ENCODE measurements at regions not wholly inside any gene's neighbourhood (a gene's known extent, or its start where the extent isn't known, plus 50 kb on each side); places are given as distances from the start of the nearest gene placed in this dataset.

DNA sequence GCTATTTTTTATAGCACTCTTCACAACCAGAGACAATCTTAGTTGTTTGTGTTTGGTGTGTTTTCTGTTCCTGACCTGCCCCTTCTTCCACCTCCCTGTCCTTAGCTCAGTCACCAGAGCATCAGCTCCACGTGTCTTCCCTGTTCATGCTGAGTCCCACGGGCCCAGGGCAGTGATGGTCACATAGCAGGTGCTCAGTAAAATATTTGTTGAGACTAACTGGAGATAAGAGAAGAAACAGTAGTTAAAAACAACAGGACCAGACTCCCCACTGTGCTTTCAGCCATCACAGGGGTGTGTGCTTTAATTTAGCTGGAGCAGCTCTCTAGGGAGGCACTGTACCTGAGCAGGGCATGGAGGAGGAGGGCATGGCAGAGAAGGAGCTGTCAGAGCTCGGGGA lies 307.3 kb upstream of the ZNF32 start:
- no peak for DNase-seq (ENCODE audit: low spot score)

DNA sequence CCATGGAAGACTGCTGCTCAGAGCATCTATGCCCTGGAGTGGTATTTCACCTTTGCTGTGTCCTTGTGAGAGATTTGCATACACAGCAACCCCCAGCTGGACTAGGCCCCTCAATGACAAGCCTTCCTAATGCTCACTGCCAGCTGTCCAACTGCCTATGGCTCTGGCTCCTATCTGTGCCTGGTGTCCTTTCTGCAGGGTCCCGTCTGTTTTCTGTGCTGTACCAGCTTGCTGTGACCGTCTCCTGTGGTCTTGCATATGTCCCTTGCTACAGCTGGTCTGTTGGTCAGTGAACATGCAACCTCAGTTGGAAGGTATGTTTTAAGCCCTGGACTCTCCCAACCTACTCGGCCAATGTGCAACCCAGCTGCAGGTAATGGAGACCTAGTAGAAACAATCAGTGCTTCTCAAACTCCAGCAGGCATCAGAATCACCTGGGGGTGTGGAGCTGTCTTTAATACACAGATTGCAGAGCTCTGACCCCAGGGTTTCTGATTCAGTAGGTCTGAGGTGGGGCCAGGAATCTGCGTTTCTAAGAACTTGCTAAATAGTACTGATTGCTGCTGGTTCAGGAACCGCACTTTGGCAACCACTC lies 306.4 kb upstream of the ZNF32 start:
- no peak for DNase-seq (ENCODE audit: low spot score)

DNA sequence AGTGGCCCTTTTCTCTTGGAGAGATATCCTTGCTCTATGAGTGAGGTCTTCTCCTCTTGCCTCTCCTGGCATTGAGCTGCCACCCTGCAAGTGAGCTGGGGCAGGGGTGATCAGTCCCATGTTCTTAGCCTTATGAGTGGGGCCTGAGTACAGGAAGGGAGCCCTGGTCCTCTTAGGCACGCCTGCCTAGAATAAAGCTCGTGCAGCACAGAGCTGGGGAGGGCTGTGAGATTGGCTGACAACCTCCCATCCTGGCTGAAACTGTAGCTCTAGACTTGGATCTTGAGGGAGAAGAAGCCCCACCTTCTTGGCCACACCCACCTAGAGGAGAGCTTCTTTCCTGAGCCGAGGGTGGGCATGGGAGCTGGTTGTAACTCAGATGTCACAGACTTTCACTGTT lies 305.0 kb upstream of the ZNF32 start:
- DNase-seq (ENCODE audit: low spot score) = no peak

DNA sequence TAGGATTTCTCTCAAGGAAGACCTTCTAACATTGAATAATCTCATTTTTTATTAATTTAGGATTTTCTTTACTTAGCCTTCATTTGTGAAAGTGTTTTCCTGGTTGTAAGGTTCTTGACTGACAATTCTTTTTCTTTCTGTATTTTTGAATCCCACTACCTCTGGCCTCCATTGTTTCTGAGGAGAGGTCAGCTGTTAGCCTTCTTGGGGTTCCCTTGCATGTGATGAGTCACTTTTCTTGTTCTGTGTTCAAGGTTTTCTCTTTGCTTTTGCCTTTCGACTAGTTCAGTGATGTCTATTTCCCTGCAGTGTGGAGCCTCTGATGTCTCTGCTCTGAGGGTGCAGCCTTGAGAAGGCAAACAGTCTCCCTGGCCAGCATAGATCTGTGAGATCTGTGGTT lies 304.1 kb upstream of the ZNF32 start:
- DNase-seq (ENCODE audit: low spot score) = no peak

DNA sequence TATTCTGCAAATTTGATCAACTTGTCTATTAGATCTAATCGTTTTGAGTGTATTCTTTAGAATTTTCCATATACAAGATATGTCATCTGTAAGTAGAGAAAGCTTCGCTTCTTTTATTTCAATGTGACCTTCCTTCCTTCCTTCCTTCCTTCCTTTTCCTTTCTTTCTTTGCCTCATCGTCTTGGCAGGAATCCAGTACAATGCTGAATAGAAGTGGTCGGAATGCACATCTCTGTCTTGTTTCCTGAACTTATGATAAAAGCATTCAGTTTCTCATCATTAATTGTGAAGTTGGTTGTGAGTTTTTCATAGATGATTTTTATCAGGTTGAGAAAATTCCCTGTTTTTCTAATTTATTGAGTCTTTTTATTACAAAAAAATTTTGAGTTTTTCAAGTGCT lies 300.7 kb upstream of the ZNF32 start:
- no peak for DNase-seq (ENCODE audit: low spot score)

DNA sequence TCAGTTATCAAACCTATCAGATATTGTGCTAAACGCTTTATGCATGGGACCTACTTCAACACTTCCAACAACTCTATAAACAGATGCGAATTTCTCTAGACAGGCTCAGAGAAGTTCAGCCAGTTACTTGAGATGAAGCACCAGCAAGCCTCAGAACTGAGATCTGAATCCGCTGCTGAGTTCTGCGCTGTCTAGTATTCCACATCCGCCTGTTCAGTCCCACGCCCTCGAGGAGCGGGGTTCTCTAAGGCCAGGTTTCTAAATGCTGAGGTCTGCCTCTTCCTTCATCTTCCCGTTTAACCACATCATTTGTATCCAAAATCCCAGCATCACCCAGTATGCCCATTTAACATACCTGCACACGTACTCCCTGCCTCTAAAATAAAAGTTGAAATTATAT lies 297.8 kb upstream of the ZNF32 start:
- DNase-seq (ENCODE audit: low spot score) = no peak

DNA sequence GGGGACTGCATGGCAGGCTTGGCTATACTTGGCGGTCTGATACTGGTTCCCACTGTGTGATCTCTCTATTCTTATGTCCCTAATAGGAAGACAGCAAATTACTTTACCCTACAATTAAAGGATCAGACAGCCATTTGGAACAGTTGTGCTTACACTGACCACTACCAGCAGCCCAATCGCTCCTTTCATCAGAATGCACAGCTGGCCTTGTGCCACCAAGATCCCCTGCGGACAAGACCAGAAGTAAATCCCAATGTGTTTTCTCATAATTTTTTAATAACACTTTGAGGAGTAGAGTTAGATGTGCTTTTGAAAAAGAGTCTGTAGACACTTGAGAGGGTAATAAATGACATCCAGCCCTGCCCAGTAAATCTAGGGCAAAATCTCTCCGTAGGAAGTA lies 297.2 kb upstream of the ZNF32 start:
- DNase-seq (ENCODE audit: low spot score) = no peak

DNA sequence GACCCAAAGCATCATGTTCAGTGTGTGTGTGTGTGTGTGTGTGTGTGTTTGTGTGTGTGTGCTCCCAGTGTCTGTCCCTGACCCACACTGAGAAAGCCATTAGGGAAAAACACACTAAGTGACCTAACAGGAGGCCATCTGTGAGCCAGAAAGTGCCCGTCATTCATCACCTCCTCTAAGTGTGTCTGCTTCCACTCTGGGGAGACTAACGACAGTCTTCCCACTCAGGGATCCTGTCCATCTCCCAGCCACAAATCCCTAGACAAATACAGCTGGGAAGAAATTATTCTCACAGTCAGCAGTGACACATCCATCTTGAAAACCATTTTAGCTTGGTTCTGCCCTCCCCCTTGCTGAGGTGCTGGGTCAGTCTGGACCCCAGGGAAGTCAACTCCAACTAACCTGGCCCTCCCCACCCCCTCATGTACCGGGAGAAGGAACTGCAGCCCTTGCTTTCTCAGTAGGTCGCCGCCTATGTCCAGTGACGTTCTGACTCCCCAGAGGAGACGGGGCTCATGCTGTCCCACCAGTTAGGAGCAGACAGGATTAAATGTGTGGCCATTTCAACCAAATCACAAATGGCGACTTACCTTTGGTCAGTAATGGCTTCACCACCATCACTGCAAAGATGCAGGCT lies 296.5 kb upstream of the ZNF32 start:
- DNase-seq (ENCODE audit: low spot score) = no peak

DNA sequence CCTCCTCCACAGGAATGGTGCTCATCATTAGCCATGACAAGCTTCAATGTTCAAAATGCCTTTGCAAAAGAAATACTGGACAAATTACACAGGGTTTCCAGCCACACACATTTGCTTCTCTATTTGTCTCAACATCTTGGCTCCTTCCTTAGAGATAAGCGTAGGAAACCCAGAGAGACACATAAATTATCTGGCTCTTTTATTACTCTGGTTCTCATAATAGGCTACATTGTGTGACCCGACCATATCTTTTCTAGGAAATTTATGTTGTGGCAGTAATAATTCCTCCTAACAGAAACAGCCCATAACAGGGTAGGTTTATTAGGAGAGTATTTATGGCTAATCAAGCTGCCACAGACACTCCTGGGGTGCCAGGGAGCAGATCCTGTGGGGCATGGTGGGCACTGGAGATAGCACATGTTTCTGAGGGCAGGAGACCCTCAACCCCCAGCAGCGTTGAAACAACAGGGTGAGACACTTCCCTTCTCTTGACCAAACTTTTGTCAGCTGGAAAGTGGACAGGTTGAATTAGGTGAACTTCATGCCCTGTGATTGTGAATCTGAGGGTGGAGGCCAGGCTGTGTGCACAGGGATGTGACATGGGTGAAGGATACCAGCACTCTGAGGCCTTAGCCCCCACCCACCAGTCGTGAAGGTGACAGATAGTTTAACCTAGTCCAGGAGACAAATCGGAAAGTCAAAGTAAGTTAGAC lies 295.9 kb upstream of the ZNF32 start:
- DNase-seq (ENCODE audit: low spot score) = no peak

DNA sequence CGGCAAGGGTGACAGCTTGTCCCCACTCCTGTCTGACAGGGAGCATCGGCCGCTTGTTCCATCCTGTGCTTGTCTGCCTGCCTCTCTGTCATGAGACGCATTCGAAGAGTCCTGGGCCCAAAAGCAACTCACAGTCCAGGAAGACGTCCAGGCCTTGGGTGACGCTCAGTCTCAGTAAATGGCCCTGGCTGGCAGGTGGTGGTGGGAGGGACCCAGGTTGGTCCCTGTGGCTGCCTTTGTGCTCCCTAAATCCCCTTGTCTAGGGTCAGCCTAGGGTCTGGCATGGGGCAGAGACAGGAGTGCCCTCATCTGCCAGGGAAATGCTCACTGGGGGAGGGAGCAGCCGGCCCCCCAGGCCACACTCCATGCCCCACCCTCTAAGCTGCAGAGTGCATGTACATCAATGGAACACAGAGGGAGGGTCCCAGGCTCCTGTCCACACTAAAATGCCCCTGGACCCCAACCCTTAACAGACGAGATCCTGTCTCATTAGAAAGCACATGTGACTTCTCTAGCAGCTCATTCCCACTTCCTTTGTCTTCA lies 295.2 kb upstream of the ZNF32 start:
- no peak for DNase-seq (ENCODE audit: low spot score)

DNA sequence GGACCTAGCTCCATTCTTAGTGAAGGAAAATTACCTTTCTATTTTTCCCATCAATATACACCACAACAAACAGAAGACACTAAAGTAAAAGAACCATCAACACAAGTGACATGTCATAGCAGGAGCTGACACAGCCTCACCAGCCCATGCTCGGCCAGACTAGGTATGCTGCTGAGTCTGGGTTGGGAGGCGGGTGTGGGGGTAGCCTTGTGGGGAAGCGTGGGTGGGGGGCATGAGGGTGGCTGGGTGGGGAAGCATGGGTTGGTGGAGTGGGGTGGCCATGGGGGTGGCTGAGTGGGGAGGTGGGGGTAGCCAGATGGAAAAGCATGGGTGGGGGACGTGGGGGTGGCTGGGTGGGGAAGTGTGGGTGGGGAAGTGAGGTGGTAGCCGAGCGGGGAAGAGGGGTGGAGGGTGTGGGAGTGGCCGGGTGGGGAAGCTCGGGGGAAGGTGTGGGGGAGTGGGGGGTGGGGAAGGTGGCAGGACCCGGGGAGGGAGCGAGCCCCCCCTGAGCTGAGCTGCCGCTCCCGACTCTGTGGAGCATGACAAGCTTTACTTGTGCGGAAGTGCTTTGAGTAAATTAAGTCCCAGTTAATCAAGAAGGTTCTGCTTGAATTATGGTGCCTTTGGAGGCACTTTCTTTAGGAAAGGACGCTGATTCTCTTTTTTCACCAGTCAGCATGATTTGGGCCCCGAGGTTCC lies 294.6 kb upstream of the ZNF32 start:
- DNase-seq (ENCODE audit: low spot score) = no peak

DNA sequence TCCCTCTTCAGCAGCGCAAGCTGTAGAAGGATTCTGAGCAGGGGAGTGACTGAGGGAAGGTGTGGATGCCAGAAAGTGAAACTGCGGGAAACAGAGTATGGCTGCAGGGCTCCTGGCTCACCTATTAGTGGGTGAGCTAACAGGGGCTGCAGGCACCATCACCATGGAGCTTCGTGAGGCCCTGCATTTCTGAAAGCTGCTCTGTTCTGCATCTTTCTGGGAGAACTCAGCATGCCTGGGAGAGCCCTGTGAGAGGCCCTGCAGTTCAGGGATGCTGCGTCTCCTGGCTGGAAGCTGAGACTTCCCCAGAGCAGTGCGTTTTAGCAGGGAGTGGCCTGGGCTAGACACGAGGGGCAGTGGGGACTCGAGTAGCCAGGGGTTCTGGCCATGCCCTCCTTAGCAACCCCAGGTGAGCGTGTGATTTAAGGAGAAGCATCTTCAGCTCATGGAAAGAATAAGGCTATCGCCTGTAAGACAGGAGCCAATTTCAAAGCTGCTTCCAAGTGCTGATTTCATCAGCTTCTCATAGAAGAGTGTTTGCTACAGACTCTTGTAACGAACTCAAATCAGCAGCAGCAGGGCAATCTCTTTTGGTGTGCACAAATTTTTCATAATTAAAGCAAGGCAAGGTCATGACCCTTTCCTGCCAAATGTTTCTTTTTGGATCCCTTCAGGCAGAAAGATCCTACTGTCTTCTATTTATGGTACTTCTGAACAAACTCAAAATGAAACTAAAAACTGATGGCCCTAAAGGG lies 293.6 kb upstream of the ZNF32 start:
- DNase-seq (ENCODE audit: low spot score) = no peak

DNA sequence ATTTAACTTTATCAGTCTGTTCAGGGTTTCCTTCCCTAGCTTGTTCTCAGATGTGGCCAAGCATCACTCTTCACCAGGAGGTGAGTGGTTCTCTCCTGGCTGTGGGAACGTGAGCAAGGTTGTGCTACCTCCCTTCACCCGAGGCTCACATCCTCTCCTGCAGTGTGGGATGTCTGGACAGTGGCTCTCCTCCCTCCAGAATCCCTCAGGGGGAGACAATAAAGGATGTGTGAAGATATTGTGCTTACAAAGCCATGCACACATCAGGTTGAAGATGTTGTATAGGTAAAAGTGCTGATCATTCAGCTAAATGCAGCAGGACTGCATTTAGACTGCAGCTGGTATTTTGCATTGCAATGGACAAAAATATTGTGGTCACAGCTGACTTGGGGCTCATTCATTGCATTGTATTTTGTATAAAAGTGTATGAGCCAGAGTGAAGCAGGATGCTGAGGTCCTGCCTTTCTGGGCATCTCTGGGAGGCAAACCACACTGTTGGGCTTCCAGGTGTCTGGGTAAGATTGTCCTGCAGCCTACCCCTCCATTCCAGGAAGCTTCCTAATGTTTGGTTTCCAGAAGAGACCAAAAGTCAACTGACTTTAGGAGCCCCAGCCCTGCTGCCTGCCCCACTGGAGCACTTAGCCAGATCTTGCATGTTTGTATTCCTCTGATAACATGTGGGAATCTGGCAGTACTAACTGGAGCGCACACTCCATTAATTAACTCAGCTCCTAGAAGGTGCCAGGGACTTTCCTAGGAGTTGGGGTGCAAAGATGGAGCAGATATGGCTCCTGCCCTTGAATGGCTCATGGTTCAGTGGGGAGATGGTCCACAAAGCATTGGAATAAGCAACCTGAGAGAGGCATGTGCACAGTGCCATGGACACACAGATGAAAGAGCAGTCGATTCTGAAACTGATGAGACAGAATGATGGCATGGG lies 292.5 kb upstream of the ZNF32 start:
- DNase-seq (ENCODE audit: low spot score) = no peak

DNA sequence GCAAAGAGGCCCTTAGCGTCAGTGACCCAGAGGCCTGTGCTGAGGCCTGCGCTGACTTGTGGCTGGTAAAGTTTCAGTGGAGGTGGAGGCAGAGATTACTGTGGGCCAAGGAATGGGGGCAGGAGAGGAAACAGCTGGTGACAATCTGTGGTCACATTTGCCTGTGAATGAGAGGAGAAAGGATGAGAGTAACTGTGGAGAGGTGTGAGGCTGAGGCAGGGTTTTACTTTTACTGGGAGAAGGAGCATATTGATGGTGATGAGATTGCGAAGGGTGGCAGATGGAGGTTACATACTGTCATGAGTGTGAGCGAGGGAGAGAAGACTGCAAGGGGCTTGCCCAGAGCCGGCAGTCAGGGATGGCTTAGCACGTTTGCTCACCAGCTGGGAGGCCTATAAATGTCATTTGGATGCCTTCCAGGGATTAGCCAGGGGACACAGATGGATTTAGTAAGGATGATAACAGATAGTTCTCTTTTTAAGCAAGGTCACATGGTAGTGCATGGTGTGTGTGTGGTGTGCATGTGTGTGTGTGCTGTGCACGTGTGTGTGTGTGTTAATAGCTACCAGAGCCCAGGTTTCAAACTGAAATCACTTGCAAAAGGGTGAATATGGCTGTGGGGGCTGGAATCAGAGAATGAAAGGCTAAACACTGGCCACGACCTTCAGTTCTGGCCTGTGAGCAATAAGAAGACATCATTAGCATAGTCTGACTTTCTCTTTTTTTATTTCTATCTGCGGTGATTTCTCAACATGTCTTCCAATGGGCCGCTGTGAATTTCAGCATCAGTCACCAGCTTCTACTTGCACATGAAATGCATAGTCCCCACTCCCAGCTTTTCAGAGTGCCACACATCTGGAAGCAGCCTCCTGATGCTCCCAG lies 291.5 kb upstream of the ZNF32 start:
- DNase-seq (ENCODE audit: low spot score) = no peak

DNA sequence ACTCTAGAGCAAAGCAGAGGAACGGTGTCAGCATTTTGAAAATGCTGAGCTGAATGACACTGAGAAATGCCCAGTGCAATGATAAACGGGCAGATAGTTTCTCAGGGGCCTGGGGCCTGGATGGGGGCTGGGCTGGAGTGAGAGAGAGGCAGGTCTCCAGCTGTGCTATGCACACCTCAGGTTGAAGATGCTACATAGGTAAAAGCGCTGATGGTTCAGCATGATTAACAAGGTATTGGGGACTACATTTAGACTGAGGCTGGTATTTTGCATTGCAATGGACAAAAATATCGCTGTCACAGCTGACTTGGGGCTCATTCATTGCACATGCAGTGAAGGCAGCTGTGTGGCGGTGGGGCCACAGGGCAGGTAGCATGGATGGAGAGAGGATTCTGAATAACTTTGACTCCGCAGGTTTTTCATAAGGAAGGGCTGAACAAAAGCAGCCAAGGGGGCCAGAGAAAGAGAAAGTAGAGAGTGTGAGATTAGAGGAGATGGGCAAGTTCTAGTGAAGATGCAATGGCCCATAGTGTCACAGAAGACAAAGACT lies 290.8 kb upstream of the ZNF32 start:
- no peak for DNase-seq (ENCODE audit: low spot score)

DNA sequence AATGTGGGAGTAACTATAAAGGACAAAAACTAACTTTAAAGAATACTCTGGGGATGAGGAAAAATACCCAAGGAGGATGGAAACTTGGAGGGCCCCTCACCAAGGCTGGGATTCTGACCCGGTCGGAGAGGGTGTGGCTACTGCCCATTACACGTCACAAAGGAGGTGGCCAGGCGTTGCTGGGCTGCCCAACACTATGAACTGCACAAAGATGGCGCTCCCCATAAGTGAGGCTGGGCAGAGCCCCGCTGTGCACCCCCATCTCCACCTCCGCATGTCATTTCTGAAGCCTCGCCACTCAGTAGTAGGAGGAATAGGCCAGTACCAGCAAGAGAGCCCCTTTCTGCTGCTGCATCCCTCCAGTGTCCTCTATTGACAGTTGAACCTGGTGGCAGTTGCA lies 290.1 kb upstream of the ZNF32 start:
- no peak for DNase-seq (ENCODE audit: low spot score)

DNA sequence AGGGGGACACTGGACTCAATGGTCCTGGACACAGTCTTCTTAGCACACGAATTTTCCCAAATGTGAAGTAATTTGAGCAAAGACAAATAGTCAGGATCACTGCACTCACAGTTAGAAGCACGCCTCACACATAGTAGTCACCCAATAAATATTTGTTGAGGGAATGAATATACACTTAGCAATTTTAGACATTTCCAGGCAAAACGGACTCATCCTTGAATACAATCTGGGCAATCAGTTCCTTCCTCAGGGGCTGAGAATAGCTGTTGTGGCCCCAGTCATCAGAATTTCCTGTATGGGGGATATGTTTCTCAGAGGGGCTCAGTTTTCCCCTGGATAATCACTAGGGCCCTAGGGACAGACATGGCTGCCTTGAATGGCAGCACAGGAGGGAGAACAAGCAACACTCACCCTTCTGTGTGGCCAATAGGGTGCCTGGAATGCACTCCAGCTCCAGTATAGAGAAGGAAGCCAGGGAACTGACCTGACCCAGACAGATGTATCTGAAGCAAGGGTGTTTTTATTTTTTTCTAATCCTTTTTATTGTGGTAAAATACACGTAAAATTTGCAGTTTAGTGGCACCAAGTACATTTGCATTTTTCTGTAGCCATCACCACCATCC lies 282.7 kb upstream of the ZNF32 start:
- DNase-seq (ENCODE audit: low spot score) = no peak

DNA sequence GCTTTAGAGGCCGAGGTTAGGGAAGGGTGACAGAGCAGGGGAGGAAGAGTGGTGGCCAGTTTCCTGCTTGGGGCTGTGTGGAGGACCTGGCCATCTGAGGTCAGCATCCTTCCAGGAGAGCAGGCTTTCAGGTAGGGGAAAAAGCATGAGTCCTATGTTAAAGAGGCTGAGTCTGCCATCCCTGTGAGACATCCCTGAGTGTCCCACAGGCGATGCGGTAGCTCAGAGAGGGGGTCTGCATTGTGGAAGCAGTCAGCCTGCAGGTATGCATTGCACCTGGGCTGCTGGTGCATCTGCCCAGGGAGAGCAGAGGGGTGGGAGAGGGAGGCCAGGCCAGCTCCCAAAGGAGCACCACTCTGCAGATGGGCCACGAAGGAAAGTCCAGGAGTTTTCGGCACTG lies 282.1 kb upstream of the ZNF32 start:
- no peak for DNase-seq (ENCODE audit: low spot score)

DNA sequence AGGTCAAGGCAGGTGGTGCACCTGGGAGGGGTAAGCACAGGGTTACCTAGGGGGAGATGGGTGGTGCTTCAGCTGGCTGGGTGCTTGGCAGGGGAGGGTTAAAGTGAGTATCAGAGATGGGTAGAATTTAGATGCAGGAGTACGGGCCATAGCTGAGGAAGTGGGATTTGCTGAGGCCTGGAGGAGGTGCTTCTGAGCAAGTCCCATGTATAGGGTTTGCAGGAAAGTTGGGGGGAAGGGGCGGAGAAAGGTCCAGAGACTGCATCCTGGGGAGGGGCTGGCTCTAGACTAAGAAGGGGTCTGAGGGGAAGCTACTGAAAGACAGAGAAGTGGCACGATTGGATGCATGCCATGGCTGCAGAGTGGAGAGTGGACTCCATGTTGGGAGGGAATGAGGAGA lies 281.6 kb upstream of the ZNF32 start:
- no peak for DNase-seq (ENCODE audit: low spot score)
